Karpas-422 (cell line): ENCODE measurements at regions not wholly inside any gene's neighbourhood (a gene's known extent, or its start where the extent isn't known, plus 50 kb on each side); places are given as distances from the start of the nearest gene placed in this dataset.

Experiments used
- DNase-seq: peaks from one replicate; pipeline ENCODE4 v3.0.0-alpha.2; 2015
- H2AFZ ChIP-seq: fragments of 200-600 bp; sonication (generic); 2 replicates; pipeline ENCODE4 v1.6.1; 2014; ENCODE audit warnings: antibody characterized with exemption, low read length, mixed read lengths
- H3K27ac ChIP-seq: fragments of 200-600 bp; sonication (generic); 2 replicates; pipeline ENCODE4 v1.5.1; 2014; ENCODE audit warnings: mild to moderate bottlenecking, low read length, moderate library complexity
- H3K27me3 ChIP-seq: fragments of 200-600 bp; sonication (generic); 2 replicates; pipeline ENCODE4 v1.6.1; 2014; ENCODE audit warnings: low read length, mixed read lengths
- H3K36me3 ChIP-seq: fragments of 200-600 bp; sonication (generic); 2 replicates; pipeline ENCODE4 v1.6.1; 2014; ENCODE audit warnings: low read length, mixed read lengths; ENCODE audit not compliant: insufficient read depth
- H3K4me1 ChIP-seq: fragments of 200-600 bp; sonication (generic); 2 replicates; pipeline ENCODE4 v1.6.1; 2014; ENCODE audit warnings: mild to moderate bottlenecking, low read length, mixed read lengths
- H3K4me2 ChIP-seq: fragments of 200-600 bp; sonication (generic); 2 replicates; pipeline ENCODE4 v1.6.1; 2014; ENCODE audit warnings: low read length, low read depth, mild to moderate bottlenecking; ENCODE audit not compliant: poor library complexity, severe bottlenecking
- H3K4me3 ChIP-seq: fragments of 200-600 bp; sonication (generic); 2 replicates; pipeline ENCODE4 v1.5.1; 2014; ENCODE audit warnings: mild to moderate bottlenecking, antibody characterized with exemption, low read length, mixed read lengths
- H3K79me2 ChIP-seq: fragments of 200-600 bp; sonication (generic); 2 replicates; pipeline ENCODE4 v1.6.1; 2014; ENCODE audit warnings: mild to moderate bottlenecking, low read length, mixed read lengths
- H3K9ac ChIP-seq: fragments of 200-600 bp; sonication (generic); 2 replicates; pipeline ENCODE4 v1.6.0; 2014; ENCODE audit warnings: low read length
- H3K9me2 ChIP-seq: fragments of 200-600 bp; sonication (generic), shearing (Covaris generic); replicated peaks from 2 replicates; pipeline ENCODE4 v1.6.0; 2014; ENCODE audit warnings: mild to moderate bottlenecking, low read length, moderate library complexity; ENCODE audit not compliant: insufficient read depth
- H3K9me3 ChIP-seq: fragments of 300-700, 200-600 bp; sonication (generic); 2 replicates; pipeline ENCODE4 v1.6.1; 2014; ENCODE audit warnings: low read length, mixed read lengths
- H4K20me1 ChIP-seq: fragments of 200-600 bp; sonication (generic); 2 replicates; pipeline ENCODE4 v1.6.1; 2014; ENCODE audit warnings: mild to moderate bottlenecking, antibody characterized with exemption, low read length, low read depth; ENCODE audit not compliant: insufficient read depth

DNA sequence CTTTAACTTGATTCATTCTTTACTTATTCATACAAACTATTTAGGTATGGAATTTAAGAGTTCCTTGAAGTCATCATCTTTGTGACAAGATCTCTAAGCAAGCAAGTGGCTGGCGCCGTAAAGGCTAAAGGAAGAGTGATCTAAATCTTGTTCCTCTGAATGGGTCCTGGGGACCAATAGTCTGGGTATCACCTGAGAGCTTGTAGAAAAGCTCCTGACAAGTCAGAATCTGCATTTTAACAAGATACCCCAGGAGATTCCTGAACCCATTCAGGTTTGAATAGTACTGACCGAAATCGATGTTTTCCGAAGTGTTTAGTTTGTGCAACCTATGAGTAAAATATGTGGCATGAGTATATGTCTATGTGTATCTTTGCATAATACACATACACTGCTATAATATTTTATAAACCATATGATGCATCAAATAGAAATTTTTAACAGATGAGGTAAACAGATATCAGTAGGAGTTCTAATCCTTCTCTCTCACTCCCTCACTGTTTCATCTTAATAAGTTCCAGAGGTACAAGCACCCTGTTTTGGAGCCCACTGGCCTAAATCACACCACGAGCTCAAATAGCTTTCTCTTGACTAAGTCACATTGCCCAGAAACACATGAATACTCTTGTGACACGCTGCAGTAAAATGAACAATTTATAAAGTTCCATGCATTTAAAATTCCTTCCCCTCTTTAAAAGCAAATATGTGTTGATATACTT is 170.0 kb downstream of the RELL1 start:
- H3K36me3 ChIP-seq = no peaks in the 10 kb centered on the region
- no peak overlapping the region for H3K27ac ChIP-seq
- H3K4me2 ChIP-seq = no peak overlapping the region
- no peaks in the 10 kb centered on the region for H3K9me3 ChIP-seq
- H3K9ac ChIP-seq = no peak overlapping the region
- H2AFZ ChIP-seq = no peak overlapping the region
- no peak overlapping the region for H3K4me3 ChIP-seq
- no peaks in the 10 kb centered on the region for H3K27me3 ChIP-seq
- H4K20me1 ChIP-seq = no peaks in the 10 kb centered on the region
- H3K79me2 ChIP-seq = no peaks in the 10 kb centered on the region
- no peaks in the 10 kb centered on the region for H3K9me2 ChIP-seq
- DNase-seq = no peak
- no peaks in the 10 kb centered on the region for H3K4me1 ChIP-seq

- H3K27ac ChIP-seq = no peak overlapping the region
- no peak overlapping the region for H3K4me3 ChIP-seq
- H3K9me2 ChIP-seq = no peaks in the 10 kb centered on the region
- H3K9me3 ChIP-seq = no peaks in the 10 kb centered on the region
- H4K20me1 ChIP-seq = no peaks in the 10 kb centered on the region
- H3K9ac ChIP-seq = no peak overlapping the region
- no peaks in the 10 kb centered on the region for H3K36me3 ChIP-seq
- H3K4me2 ChIP-seq = no peak overlapping the region
- no peaks in the 10 kb centered on the region for H3K27me3 ChIP-seq
- H2AFZ ChIP-seq = no peak overlapping the region
- DNase-seq = no peak
- H3K79me2 ChIP-seq = no peaks in the 10 kb centered on the region
- no peaks in the 10 kb centered on the region for H3K4me1 ChIP-seq
These were observed 175.6 kb downstream of the RELL1 start for GRCh38 chr4:37510626-37511025.

- Histone ChIP-seq H3K9me2 (no peaks in the 10 kb centered on the region), H3K9ac (no peak overlapping the region), H3K4me3 (no peak overlapping the region), H3K9me3 (no peaks in the 10 kb centered on the region), H3K4me2 (no peak overlapping the region), H3K27ac (no peak overlapping the region), H3K4me1 (no peaks in the 10 kb centered on the region), H3K79me2 (no peaks in the 10 kb centered on the region), H3K36me3 (no peaks in the 10 kb centered on the region), H4K20me1 (no peaks in the 10 kb centered on the region), H2AFZ (no peak overlapping the region), H3K27me3 (no peaks in the 10 kb centered on the region)
- DNase-seq = no peak
These were observed 182.9 kb downstream of the RELL1 start for GRCh38 chr4:37503261-37503660.

- Histone ChIP-seq H3K79me2 (no peaks in the 10 kb centered on the region), H3K9me2 (no peaks in the 10 kb centered on the region), H3K36me3 (no peaks in the 10 kb centered on the region), H3K9ac (no peak overlapping the region), H4K20me1 (no peaks in the 10 kb centered on the region), H3K4me1 (no peaks in the 10 kb centered on the region), H2AFZ (no peak overlapping the region), H3K27ac (no peak overlapping the region), H3K4me3 (no peak overlapping the region), H3K4me2 (no peak overlapping the region), H3K27me3 (no peaks in the 10 kb centered on the region), H3K9me3 (no peaks in the 10 kb centered on the region)
- DNase-seq = no peak
These were observed 184.1 kb downstream of the RELL1 start for GRCh38 chr4:37502070-37502469.
